Suprapubic skin (tissue), 3 donors: ENCODE measurements at regions not wholly inside any gene's neighbourhood (a gene's known extent, or its start where the extent isn't known, plus 50 kb on each side); places are given as distances from the start of the nearest gene placed in this dataset.

ENCODE experiments used
- EP300 ChIP-seq: sonication (generic); formaldehyde crosslinking; IDR thresholded peaks from one replicate; pipeline ENCODE4 v1.6.1; 2017; ENCODE audit warnings: antibody characterized with exemption
- TF ChIP-seq, protein P1 (sequence below), 2 donors: fragments of 200-600 bp in 1 of 2; fragments of 450-650 bp in 1 of 2; sonication (generic) in 1 of 2; IDR thresholded peaks; one replicate each; pipeline ENCODE4 v1.5.1; 2016 to 2019; ENCODE audit warnings: antibody characterized with exemption in 2 of 2, mild to moderate bottlenecking in 1 of 2, moderate library complexity in 1 of 2

DNA sequence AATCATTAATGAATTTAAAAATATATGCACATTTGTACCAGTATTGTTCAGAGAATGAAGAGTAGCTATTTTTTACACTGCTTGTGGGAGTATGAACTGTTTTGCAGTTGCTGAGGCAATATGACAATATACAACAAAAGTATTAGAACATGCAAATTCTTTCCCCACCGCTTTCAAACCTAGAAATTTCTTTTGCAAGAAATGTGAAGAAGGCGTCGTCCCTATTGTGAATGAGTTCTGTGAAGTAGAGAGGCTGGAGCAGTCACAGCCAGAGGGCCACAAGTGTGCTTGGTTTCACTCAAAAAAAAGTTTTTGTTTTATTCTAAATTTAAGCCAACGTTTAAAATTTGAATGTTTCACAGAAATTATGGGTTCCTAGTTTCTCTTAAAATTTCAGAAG lies 184.9 kb downstream of the ALG10B start:
- no peak for TF ChIP-seq EP300
- TF ChIP-seq, protein P1, sequence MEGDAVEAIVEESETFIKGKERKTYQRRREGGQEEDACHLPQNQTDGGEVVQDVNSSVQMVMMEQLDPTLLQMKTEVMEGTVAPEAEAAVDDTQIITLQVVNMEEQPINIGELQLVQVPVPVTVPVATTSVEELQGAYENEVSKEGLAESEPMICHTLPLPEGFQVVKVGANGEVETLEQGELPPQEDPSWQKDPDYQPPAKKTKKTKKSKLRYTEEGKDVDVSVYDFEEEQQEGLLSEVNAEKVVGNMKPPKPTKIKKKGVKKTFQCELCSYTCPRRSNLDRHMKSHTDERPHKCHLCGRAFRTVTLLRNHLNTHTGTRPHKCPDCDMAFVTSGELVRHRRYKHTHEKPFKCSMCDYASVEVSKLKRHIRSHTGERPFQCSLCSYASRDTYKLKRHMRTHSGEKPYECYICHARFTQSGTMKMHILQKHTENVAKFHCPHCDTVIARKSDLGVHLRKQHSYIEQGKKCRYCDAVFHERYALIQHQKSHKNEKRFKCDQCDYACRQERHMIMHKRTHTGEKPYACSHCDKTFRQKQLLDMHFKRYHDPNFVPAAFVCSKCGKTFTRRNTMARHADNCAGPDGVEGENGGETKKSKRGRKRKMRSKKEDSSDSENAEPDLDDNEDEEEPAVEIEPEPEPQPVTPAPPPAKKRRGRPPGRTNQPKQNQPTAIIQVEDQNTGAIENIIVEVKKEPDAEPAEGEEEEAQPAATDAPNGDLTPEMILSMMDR (IDR thresholded peaks at IDR 0.05): no peak
